ENCODE measurements at regions not wholly inside any gene's neighbourhood (a gene's known extent, or its start where the extent isn't known, plus 50 kb on each side); places are given as distances from the start of the nearest gene placed in this dataset.

- TF ChIP-seq CTCF (IDR thresholded peaks at IDR 0.05) (no peak), POLR2A (IDR thresholded peaks at IDR 0.05) (no peak), EP300 (IDR thresholded peaks at IDR 0.05) (no peak)
Observed at GRCh38 chr1:209076688-209077087, 506.8 kb upstream of the CAMK1G start.

Measured in sigmoid colon (tissue), 4 donors.